HK-2 (cell line): ENCODE measurements at regions not wholly inside any gene's neighbourhood (a gene's known extent, or its start where the extent isn't known, plus 50 kb on each side); places are given as distances from the start of the nearest gene placed in this dataset.

Experiments
- DNase-seq: peaks from one replicate; pipeline ENCODE4 v3.0.0-alpha.2; 2018; ENCODE audit not compliant: unreplicated experiment

DNA sequence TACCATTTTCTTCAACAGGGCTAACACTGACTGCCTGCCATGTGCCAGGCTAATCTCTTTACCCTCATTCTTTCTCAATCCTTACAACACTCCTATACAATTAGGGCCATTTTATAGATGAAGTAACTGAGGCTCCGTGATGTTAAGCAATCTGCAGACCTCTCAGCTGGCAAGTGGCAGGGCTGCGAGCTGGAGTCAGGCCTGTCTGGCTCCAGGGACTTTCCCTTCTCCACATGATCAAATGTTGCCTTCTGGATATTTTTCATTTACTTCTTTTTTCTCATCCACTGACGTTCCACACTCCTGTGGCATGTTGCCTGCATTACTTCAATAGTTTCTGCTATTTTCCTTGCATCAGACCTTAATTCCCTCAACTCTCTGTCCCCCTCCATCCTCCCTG is 55.2 kb upstream of the TAGAP start:
- DNase-seq = no peak

DNA sequence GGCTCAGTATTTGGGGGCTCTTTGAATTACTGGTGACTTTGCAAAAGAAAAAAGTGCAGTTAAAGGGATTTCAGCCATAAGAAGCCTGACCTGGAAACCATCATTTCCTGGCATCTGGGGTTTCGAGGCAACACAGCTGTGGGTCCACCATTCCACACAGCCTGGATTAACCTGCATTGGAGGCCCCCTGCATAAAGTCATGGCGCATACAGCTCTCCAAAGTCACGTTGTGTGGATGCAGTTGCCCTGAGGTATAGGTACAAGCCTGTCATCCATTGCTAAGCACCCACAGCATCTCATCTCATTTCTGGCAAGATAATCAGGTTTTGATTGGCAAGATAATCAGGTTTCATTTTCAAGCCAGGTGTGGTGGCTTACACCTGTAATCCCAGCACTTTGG is 54.5 kb upstream of the TAGAP start:
- no peak for DNase-seq

DNA sequence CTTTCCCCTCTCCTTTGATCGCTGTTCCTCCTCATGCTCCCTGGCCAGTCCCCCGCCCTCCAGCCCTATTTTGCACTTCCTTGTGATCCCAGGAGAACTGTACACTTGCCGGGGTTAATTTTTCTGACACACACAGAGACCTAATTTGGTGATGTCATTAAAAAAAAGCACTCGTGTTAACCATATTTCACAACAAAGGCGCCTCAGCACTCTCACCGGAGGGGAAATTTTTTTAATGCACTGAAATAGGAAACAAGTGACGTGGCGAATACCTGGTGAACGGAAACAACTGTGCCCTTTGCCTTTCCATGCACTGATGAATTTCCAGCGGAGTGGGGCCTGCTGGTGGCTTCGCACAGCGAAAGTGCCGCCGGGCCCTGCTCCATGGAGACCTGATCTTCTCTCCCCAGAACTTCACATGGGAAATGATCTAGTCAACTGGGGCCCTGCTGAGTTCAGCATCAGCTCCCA is 53.9 kb upstream of the TAGAP start:
- DNase-seq = no peak

DNA sequence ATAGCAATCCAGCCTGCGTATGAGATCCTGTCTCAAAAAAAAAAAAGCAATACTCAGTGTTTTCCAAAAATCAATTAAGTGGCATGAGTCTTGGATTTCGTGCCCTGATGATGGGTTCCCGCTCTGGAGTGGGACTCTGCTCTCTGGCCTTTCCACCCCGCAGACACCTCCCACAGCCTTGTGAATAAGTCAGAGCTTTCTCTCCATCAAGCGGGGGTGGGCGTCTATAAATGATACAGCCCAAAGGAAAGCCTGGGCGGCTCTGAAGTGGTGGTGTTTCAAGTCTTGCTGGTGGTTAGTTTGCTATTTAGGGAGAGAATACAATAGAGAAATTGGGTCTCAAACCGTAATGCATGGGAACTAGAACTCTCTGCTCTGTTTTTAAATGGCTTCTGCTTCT is 52.5 kb upstream of the TAGAP start:
- no peak for DNase-seq

DNA sequence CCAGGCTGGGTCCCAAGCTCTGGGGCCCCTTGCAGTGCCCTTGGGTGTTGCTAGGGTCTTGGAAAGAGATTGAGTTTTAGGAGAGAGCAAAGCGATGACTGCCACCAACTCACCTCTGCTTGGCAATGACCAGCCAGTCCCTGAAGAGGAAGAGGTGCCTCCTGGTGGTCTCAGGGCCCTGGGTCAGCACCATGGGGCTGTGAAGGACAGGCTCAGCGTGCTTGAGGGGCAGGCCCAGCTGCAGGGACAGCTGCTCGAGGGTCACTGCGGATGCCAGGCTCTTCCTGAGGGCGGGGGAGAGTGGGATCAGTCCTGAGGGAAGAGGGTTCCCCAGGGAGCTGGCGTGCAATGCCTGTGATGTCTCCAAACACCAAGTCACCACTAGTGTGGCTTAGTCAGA is 50.8 kb upstream of the TAGAP start:
- DNase-seq = no peak

DNA sequence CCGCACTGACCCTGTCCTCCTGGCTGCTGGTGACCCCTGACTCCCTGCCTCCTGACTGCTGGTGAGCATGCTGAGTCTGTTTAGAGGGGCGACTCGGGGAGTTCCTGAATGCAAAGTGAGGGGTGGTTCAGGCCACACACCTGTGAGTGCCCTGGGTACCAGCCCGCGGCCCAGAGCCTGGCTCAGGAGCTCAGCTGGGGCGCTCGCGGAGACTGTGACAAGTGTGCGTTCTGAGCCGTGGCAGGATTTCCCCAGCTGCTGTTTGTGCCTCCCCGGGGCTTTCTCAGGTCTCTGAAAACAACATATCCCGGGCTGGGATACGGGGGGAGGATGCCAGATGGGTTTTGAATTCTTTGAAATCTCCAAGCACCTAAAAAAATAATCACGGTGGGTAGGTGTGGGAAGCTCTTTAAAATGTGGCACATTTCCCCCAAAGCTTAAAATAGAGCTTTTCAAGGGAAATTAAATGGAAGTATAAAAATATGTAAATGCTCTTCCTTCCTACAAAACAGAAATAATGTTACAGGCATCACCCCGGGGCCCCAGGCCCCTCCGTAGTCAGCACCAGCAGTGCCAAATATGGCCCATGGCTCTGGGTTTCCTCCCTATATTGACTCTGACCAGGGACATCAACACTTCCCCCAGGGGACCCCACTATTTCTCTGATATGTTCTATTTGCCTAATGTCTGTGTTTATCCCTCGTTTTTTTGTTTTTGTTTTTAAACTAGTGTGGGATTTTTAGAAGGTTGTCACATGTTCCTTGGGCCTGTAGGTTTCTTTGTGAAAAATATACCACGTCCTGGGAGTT is 49.9 kb upstream of the TAGAP start:
- no peak for DNase-seq
